ENCODE measurements at regions not wholly inside any gene's neighbourhood (a gene's known extent, or its start where the extent isn't known, plus 50 kb on each side); places are given as distances from the start of the nearest gene placed in this dataset.

GRCh38 chrX:137313627-137314026, 252.3 kb upstream of the ZIC3 start:
- no peak for TF ChIP-seq CTCF (IDR thresholded peaks at IDR 0.05)

- no peak for TF ChIP-seq CTCF (IDR thresholded peaks at IDR 0.05)
Observed at GRCh38 chrX:137305404-137305803, 260.5 kb upstream of the ZIC3 start.

GRCh38 chrX:137297167-137297566, 263.4 kb upstream of the GPR101 start:
- TF ChIP-seq CTCF (IDR thresholded peaks at IDR 0.05), result no peak

- no peak for TF ChIP-seq CTCF (IDR thresholded peaks at IDR 0.05)
Observed at GRCh38 chrX:137290011-137290410, 256.2 kb upstream of the GPR101 start.

- TF ChIP-seq CTCF (IDR thresholded peaks at IDR 0.05), result no peak
Observed at GRCh38 chrX:137287191-137287590, 253.4 kb upstream of the GPR101 start.

GRCh38 chrX:137286423-137286822, 252.6 kb upstream of the GPR101 start:
- TF ChIP-seq CTCF (IDR thresholded peaks at IDR 0.05), result no peak

- no peak for TF ChIP-seq CTCF (IDR thresholded peaks at IDR 0.05)
Observed at GRCh38 chrX:137278825-137279224, 245.0 kb upstream of the GPR101 start.

GRCh38 chrX:137263374-137263773, 229.6 kb upstream of the GPR101 start:
- TF ChIP-seq CTCF (IDR thresholded peaks at IDR 0.05), result no peak

All from LNCAP (cell line).